ENCODE measurements at regions not wholly inside any gene's neighbourhood (a gene's known extent, or its start where the extent isn't known, plus 50 kb on each side); places are given as distances from the start of the nearest gene placed in this dataset.
"Not testable (repeated sequence)": the region's sequence is repeated elsewhere in the genome, so short reads cannot be mapped to it uniquely, and the experiment has no call there.

GRCh38 chr13:50171590-50172282 is 156.5 kb downstream of the KCNRG start:
- no peak overlapping the region for H3K27ac ChIP-seq (ENCODE audit: low read depth, low read length, poor library complexity, severe bottlenecking)
- BruUV-seq (replicated peaks): no TSS peak

GRCh38 chr13:50173045-50173444 is 157.8 kb downstream of the KCNRG start:
- H3K4me3 ChIP-seq (ENCODE audit: low read depth, low read length, poor library complexity, severe bottlenecking); DNase-seq (ENCODE audit: low spot score); POLR2A ChIA-PET (ENCODE audit: low non-redundant PET); H3K27me3 ChIP-seq (replicated peaks; ENCODE audit: insufficient read depth, low read depth, low read length, poor library complexity); BruUV-seq (replicated peaks); H3K27ac ChIP-seq (ENCODE audit: low read depth, low read length, poor library complexity, severe bottlenecking); H3K9me3 ChIP-seq (ENCODE audit: low read depth, low read length, poor library complexity, severe bottlenecking); intact Hi-C loops (cut with micrococcal nuclease; ENCODE audit: unreplicated experiment); H3K4me1 ChIP-seq (ENCODE audit: insufficient read depth, low read length, poor library complexity, severe bottlenecking); H3K36me3 ChIP-seq (ENCODE audit: insufficient read depth, low read length, poor library complexity, severe bottlenecking); CTCF ChIA-PET: not testable (repeated sequence)

More at GRCh38 chr13:50171590-50172282, 156.5 kb downstream of the KCNRG start:
- POLR2A ChIA-PET (ENCODE audit: low non-redundant PET): no interaction called here
- Histone ChIP-seq H3K9me3 (ENCODE audit: low read depth, low read length, poor library complexity, severe bottlenecking) (no peaks in the 10 kb centered on the region), H3K4me3 (ENCODE audit: low read depth, low read length, poor library complexity, severe bottlenecking) (no peak overlapping the region), H3K27me3 (replicated peaks; ENCODE audit: insufficient read depth, low read depth, low read length, poor library complexity) (no peaks in the 10 kb centered on the region), H3K4me1 (ENCODE audit: insufficient read depth, low read length, poor library complexity, severe bottlenecking) (no peaks in the 10 kb centered on the region), H3K36me3 (ENCODE audit: insufficient read depth, low read length, poor library complexity, severe bottlenecking) (no peaks in the 10 kb centered on the region)
- intact Hi-C loops (cut with micrococcal nuclease; ENCODE audit: unreplicated experiment): no loop called here
- DNase-seq (ENCODE audit: low spot score): no peak
- TF ChIP-seq EZH2 (IDR thresholded peaks at IDR 0.05; ENCODE audit: borderline replicate concordance, low read depth, low read length, poor library complexity, severe bottlenecking) (no peak), CTCF (conservative IDR thresholded peaks at IDR 0.05; ENCODE audit: low read depth, low read length) (no peak)
- CTCF ChIA-PET: no interaction called here

GRCh38 chr13:50174630-50175029 is 159.4 kb downstream of the KCNRG start:
- Histone ChIP-seq H3K9me3 (ENCODE audit: low read depth, low read length, poor library complexity, severe bottlenecking) (no peaks in the 10 kb centered on the region), H3K4me3 (ENCODE audit: low read depth, low read length, poor library complexity, severe bottlenecking) (no peak overlapping the region), H3K36me3 (ENCODE audit: insufficient read depth, low read length, poor library complexity, severe bottlenecking) (no peaks in the 10 kb centered on the region), H3K4me1 (ENCODE audit: insufficient read depth, low read length, poor library complexity, severe bottlenecking) (no peaks in the 10 kb centered on the region), H3K27me3 (replicated peaks; ENCODE audit: insufficient read depth, low read depth, low read length, poor library complexity) (no peaks in the 10 kb centered on the region), H3K27ac (ENCODE audit: low read depth, low read length, poor library complexity, severe bottlenecking) (no peak overlapping the region)
- BruUV-seq (replicated peaks): no TSS peak
- POLR2A ChIA-PET (ENCODE audit: low non-redundant PET): no interaction called here
- TF ChIP-seq CTCF (conservative IDR thresholded peaks at IDR 0.05; ENCODE audit: low read depth, low read length) (no peak), EZH2 (IDR thresholded peaks at IDR 0.05; ENCODE audit: borderline replicate concordance, low read depth, low read length, poor library complexity, severe bottlenecking) (no peak)
- DNase-seq (ENCODE audit: low spot score): no peak
- intact Hi-C loops (cut with micrococcal nuclease; ENCODE audit: unreplicated experiment): no loop called here
- CTCF ChIA-PET: no interaction called here

GRCh38 chr13:50179977-50180376 is 164.7 kb downstream of the KCNRG start:
- POLR2A ChIA-PET (ENCODE audit: low non-redundant PET): no interaction called here
- CTCF ChIA-PET: no interaction called here

More at GRCh38 chr13:50179977-50180376, 164.7 kb downstream of the KCNRG start:
- H3K27ac ChIP-seq (ENCODE audit: low read depth, low read length, poor library complexity, severe bottlenecking): no peak overlapping the region
- intact Hi-C loops (cut with micrococcal nuclease; ENCODE audit: unreplicated experiment): no loop called here
- H3K9me3 ChIP-seq (ENCODE audit: low read depth, low read length, poor library complexity, severe bottlenecking): no peaks in the 10 kb centered on the region
- TF ChIP-seq EZH2 (IDR thresholded peaks at IDR 0.05; ENCODE audit: borderline replicate concordance, low read depth, low read length, poor library complexity, severe bottlenecking) (no peak), CTCF (conservative IDR thresholded peaks at IDR 0.05; ENCODE audit: low read depth, low read length) (no peak)
- no peak overlapping the region for H3K4me3 ChIP-seq (ENCODE audit: low read depth, low read length, poor library complexity, severe bottlenecking)
- DNase-seq (ENCODE audit: low spot score): no peak
- no peaks in the 10 kb centered on the region for H3K36me3 ChIP-seq (ENCODE audit: insufficient read depth, low read length, poor library complexity, severe bottlenecking)
- no peaks in the 10 kb centered on the region for H3K27me3 ChIP-seq (replicated peaks; ENCODE audit: insufficient read depth, low read depth, low read length, poor library complexity)
- H3K4me1 ChIP-seq (ENCODE audit: insufficient read depth, low read length, poor library complexity, severe bottlenecking): no peaks in the 10 kb centered on the region
- BruUV-seq (replicated peaks): no TSS peak
